GM12873 (cell line): ENCODE measurements at regions not wholly inside any gene's neighbourhood (a gene's known extent, or its start where the extent isn't known, plus 50 kb on each side); places are given as distances from the start of the nearest gene placed in this dataset.

Experiments
- TF ChIP-seq, protein P1 (sequence below): IDR thresholded peaks from 2 replicates; pipeline ENCODE4 v1.5.1; 2012; ENCODE audit warnings: low read depth, mild to moderate bottlenecking, moderate library complexity, low read length, control low read depth; ENCODE audit not compliant: insufficient read depth; ENCODE audit errors: missing control alignments

DNA sequence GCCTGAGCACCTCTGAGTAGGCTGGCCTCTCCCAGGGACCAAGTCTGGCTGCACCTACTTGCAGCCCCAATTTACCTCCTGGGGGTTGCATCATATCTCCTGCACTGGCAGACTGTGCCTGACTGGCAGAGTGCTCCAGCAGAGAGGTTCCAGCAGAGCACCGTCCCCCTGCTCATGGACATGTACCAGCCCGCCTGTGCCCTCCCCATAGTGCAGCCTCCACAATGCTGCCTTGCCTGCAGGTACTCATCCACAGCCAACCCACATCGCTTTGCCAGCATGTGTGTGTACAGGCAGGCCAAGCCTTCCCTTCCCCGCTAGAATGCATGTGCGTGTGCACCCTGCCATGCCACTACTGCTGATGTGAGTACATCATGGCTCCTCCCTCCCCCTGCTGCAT lies 105.5 kb upstream of the NPSR1 start:
- TF ChIP-seq, protein P1, sequence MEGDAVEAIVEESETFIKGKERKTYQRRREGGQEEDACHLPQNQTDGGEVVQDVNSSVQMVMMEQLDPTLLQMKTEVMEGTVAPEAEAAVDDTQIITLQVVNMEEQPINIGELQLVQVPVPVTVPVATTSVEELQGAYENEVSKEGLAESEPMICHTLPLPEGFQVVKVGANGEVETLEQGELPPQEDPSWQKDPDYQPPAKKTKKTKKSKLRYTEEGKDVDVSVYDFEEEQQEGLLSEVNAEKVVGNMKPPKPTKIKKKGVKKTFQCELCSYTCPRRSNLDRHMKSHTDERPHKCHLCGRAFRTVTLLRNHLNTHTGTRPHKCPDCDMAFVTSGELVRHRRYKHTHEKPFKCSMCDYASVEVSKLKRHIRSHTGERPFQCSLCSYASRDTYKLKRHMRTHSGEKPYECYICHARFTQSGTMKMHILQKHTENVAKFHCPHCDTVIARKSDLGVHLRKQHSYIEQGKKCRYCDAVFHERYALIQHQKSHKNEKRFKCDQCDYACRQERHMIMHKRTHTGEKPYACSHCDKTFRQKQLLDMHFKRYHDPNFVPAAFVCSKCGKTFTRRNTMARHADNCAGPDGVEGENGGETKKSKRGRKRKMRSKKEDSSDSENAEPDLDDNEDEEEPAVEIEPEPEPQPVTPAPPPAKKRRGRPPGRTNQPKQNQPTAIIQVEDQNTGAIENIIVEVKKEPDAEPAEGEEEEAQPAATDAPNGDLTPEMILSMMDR, result no peak

DNA sequence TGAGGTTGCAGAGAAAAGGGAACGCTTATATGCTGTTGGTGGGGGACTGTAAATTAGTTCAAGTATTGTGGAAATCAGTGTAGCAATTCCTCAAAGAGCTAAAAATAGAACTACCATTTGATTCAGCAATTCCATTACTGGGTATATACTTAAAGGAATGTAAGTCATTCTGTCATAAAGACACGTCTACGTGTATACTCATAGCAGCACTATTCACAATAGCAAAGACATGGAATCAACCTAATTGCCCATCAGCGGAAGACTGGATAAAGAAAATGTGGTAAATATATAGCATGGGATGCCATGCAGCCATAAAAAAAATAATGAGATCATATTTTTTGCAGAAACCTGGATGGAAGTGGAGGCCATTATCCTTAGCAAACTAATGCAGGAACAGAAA lies 100.0 kb upstream of the NPSR1 start:
- TF ChIP-seq, protein P1, result no peak

DNA sequence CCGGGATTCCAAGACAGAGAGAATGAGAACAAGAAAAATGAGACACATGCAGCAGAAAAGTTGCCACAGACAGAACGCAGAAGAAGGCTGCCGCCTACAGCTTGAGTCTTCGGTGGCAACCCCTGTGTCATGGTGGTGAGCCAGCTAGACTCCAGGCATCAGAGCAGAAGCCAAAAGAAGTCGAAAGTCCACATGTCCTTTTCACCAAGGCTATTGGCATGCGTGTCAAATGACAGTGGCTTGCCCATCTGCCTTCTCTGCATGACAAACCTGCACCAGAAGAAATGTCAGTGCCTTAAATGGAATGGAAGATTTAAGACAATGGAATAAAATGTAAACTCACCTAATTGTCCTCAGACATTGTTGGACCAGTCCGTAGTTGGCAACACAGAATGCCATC lies 93.9 kb upstream of the NPSR1 start:
- TF ChIP-seq, protein P1, result no peak

DNA sequence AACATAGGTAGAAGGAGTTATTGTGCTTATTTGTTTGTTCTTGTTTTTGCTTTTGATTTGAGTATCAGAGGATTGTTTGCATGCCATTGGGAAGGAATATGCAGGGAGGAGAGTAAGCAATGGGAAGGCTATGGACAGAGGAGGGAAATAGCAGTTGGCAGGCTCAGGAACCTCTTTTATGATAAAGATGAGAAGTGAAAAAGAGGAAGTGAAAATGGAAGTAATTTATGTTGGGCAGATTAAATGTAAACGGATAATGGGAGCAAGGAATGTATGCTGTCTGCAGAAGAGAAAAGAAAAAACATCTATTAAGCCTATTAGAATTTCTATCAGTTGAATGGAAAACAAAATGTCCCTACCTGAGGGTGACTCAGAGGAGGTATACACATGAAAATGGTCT lies 90.1 kb upstream of the NPSR1 start:
- TF ChIP-seq, protein P1, result no peak

DNA sequence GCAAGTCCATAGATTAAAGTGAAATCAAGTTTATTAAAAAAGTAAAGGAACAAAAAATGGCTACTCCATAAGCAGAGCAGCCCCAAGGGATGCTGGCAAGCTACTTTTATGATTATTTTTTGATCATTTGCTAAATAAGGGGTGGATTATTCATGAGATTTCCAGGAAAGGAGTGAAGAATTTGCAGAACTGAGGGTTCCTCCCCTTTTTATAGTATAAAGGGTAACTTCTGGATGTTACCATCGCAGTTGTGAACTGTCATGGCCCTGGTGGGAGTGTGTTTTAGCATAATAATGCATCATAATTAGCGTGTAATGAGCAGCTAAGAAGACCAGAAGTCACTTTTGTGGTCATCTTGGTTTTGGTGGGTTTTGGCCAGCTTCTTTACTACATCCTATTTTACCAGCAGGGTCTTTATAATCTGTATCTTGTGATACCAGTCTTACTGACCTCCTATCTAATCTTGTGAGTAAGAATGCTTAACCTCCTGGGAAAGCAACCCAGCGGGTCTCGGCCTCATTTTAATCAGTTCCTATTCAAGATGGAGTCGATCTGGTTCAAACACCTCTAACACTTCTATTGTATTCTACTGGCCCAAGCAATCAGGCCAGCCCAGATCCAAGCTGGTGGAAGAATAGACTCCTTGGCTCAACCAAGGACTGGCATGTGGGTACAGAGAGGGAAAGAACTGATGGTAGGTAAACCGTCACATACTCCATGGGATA lies 87.9 kb upstream of the NPSR1 start:
- TF ChIP-seq, protein P1, result no peak

DNA sequence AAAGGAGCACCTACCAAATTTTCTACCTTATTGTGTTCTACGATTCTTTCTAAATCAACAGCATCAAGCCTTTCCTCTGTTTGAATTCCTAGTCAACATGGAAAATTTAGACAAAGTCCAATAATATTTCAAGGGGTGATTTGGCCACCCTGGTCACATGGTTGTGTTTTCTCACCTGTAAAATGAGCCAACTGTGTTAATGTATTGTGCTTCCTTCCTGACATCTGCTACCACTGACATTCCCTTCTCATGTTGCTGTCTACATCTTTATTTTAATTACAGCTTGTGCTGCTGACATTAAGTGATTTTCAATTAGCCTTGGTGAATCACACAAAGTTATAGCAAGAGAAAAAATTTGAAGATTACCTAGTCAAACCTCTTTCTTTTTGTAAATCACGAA lies 83.0 kb upstream of the NPSR1 start:
- TF ChIP-seq, protein P1, result no peak

DNA sequence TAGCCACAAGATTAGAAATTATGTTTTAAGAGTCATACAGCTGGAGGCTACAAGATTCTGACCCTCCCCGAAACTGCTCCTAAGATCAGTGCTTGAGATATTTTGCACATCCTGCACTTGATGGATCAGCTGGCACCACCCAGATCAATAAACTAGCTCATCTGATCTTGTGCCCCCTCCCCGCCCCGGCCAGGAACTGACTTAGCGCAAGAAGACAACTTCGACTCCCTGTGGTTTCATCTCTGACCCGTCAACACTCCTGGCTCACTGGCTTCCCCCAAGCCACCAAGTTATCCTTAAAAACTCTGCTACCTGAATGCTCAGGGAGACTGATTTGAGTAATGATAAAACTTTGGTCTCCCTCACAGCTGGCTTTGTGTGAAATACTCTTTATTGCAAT lies 73.5 kb upstream of the NPSR1 start:
- TF ChIP-seq, protein P1, result no peak
